NT2/D1 (cell line): ENCODE measurements at regions not wholly inside any gene's neighbourhood (a gene's known extent, or its start where the extent isn't known, plus 50 kb on each side); places are given as distances from the start of the nearest gene placed in this dataset.

Source experiments
- SUZ12 ChIP-seq: IDR thresholded peaks from 2 replicates; pipeline ENCODE4 v1.6.1; 2011; ENCODE audit not compliant: insufficient read length, insufficient read depth; ENCODE audit errors: extremely low read depth
- YY1 ChIP-seq: IDR thresholded peaks from 2 replicates; pipeline ENCODE4 v1.6.1; 2011; ENCODE audit not compliant: insufficient read length, insufficient read depth
- ZNF274 ChIP-seq: IDR thresholded peaks from 2 replicates; pipeline ENCODE4 v1.6.1; 2011; ENCODE audit warnings: mild to moderate bottlenecking, low read depth, low read length

DNA sequence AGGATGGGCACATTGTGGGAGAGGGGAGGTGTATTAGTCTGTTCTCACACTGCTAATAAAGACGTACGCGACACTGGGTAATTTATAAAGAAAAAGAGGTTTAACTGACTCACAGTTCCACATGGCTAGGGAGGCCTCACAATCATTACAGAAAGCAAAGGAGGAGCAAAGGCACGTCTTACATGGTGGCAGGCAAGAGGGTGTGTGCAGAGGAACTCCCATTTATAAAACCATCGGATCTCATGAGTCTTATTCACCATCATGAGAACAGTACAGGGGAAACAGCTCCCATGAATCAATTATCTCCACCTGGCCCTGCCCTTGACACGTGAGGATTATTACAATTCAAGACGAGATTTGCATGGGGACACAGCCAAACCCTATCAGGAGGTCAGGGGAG lies 266.7 kb downstream of the HAUS1 start:
- TF ChIP-seq SUZ12 (no peak), YY1 (no peak), ZNF274 (no peak)
